T47D (cell line): ENCODE measurements at regions not wholly inside any gene's neighbourhood (a gene's known extent, or its start where the extent isn't known, plus 50 kb on each side); places are given as distances from the start of the nearest gene placed in this dataset.

ENCODE experiments used
- DNase-seq, 2 experiments: peaks; one replicate each; pipeline versions ENCODE4 v3.0.0 to v3.0.0-alpha.2; 2011 to 2012; ENCODE audit warnings: low read depth in 1 of 2, low spot score in 1 of 2
- JUND ChIP-seq: IDR thresholded peaks from 2 replicates; pipeline ENCODE4 v1.6.1; 2012; ENCODE audit warnings: low read depth
- in situ Hi-C: cut with HindIII; loops from 2 replicates; pipeline ENCODE4 v1.10.0; 2016; ENCODE audit warnings: low sequenced_read_pairs, low pct_unique_long_range_greater_than_20kb

GRCh38 chr10:111703986-111704385, 479.6 kb downstream of the GPAM start:
- no peak for TF ChIP-seq JUND
- in situ Hi-C loops, result no loop called here

DNA sequence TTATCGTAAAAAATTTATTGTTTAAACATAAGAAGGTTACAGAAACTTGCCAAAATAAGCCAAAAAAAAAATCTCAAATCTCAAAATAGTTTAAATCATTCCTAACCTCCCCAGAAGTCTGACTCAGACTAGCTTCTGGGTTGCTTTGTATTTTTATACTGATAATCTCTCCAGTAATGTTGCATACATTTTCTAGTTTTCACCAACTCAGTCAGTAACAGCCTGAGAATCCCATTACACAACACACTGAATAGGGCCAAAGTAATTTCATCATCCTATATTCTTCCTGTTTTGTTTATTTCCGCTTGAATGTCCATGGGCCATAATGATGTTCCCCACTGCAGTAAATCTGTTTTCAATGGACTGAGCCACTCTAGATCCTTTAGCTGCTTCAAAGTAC, 478.5 kb downstream of the GPAM start:
- TF ChIP-seq JUND, result no peak
- DNase-seq, result no peak
- in situ Hi-C loops, result no loop called here

More at GRCh38 chr10:111703986-111704385, 479.6 kb downstream of the GPAM start:
- no peak for DNase-seq

GRCh38 chr10:111706331-111706730, 477.2 kb downstream of the GPAM start:
- in situ Hi-C loops, result no loop called here
- DNase-seq, result no peak
- no peak for TF ChIP-seq JUND

DNA sequence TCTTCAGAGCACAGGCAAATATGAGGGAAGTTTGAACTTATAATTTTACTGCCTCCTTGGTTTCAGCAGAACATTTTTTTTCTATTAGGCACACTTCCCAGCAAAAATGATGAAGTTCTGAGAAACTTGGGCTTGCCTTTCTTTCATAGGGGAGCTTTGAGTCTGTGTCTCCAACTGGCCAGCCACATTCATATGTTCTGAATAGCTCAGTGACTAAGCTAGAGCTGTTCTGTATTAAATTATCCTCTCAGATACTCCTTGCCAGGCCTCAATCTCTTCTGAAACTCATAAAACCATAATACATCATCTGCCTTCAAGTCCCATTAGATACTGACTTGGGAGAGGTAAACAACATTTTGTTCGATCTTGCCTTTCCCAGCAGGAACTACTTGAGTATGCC, 476.5 kb downstream of the GPAM start:
- in situ Hi-C loops, result no loop called here
- TF ChIP-seq JUND, result no peak
- DNase-seq, result no peak

- in situ Hi-C loops, result no loop called here
- DNase-seq, result no peak
- TF ChIP-seq JUND, result no peak
Measured at GRCh38 chr10:111709603-111710002, 474.0 kb downstream of the GPAM start.

DNA sequence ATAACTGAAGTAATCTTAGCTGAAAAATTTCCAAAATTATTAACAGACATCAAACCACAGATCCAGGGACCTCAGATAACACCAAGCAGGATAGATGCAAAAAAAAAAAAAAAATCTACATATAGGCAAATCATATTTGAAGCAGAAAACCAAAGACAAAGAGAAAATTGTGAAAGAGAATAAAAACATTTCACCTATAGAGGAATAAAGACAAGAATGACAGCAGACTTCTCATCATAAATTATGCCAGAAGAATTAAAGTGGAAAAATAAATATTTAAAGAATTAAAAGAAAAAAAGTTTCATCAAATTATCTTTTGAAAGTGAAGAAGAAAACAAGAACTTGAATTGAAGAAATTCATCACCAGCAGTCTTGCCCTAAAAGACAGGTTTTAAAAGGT, 467.5 kb downstream of the GPAM start:
- in situ Hi-C loops, result no loop called here
- no peak for TF ChIP-seq JUND
- DNase-seq, result no peak

GRCh38 chr10:111724121-111724520, 459.4 kb downstream of the GPAM start:
- TF ChIP-seq JUND, result no peak
- no peak for DNase-seq
- in situ Hi-C loops, result no loop called here

DNA sequence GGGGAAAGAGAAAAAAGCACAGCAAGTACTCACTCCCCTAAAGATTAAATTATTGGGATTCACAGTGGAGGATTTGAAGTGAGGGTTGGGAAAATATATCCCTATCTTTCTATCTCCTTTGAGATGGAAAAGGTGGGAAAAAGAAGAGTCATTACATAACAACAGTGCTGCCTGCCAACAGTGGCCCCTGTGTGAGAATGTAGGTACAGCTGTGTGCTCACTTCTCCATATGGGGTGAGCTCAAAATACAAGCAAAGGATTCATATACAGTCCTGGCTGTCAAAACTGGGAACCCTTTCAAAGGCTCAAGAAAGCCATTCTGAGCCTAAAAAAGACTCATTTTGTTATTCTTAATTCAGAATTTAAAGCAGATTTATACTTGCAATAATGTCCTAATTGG, 458.5 kb downstream of the GPAM start:
- no peak for TF ChIP-seq JUND
- in situ Hi-C loops, result no loop called here

DNA sequence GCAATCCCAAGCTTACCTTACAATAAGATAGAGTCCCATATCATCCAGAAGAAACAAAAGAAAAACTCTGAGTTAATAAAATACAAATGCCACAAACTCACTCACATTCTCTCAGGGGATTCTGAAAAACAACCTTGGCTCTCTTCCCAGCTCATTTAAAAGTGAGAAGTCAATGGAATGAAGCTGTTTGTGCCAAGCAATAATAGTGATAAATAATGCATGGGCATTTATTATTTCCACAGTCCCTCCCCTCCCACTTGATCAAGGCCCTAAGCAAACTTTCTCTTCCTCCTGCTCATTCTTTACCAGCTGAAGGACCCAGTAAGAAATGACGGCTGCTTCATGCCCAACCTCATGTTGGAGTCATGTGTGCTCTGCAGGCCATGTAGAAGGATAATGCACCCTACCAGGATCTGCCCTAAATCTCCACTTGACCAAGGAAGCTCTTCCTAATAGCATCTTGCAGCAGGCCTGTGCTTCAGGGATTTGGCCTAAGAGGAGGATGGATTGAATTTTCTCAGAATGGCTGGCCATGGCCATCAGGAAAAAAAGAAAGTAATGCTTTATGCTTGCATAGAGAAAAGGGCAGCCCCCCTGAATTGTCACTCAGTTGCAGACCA, 451.3 kb downstream of the GPAM start:
- no peak for DNase-seq
- TF ChIP-seq JUND, result no peak
- in situ Hi-C loops, result no loop called here

More for the DNA sequence above, 458.5 kb downstream of the GPAM start:
- no peak for DNase-seq

GRCh38 chr10:111739125-111739873, 444.3 kb downstream of the GPAM start:
- no peak for DNase-seq
- TF ChIP-seq JUND, result no peak
- in situ Hi-C loops, result no loop called here

GRCh38 chr10:111739874-111740139, 443.8 kb downstream of the GPAM start:
- TF ChIP-seq JUND, result no peak
- DNase-seq, result no peak
- in situ Hi-C loops, result no loop called here

GRCh38 chr10:111745982-111746381, 437.6 kb downstream of the GPAM start:
- in situ Hi-C loops, result no loop called here
- no peak for DNase-seq
- no peak for TF ChIP-seq JUND

GRCh38 chr10:111747751-111748150, 435.8 kb downstream of the GPAM start:
- TF ChIP-seq JUND, result no peak
- DNase-seq, result no peak
- in situ Hi-C loops, result no loop called here

GRCh38 chr10:111748184-111748583, 435.4 kb downstream of the GPAM start:
- no peak for TF ChIP-seq JUND
- in situ Hi-C loops, result no loop called here
- no peak for DNase-seq
